Right renal cortex interstitium (tissue), 3 donors: ENCODE measurements at regions not wholly inside any gene's neighbourhood (a gene's known extent, or its start where the extent isn't known, plus 50 kb on each side); places are given as distances from the start of the nearest gene placed in this dataset.
A peak's percentile ranks its signal among the peaks of the same experiment; 100 is the strongest.
"Not testable (repeated sequence)": the region's sequence is repeated elsewhere in the genome, so short reads cannot be mapped to it uniquely, and the experiment has no call there.

Experiments used
- DNase-seq, 3 donors: peaks; one replicate each; pipeline ENCODE4 v3.0.0-alpha.2; 2013; ENCODE audit warnings: low read depth in 3 of 3, low spot score in 2 of 3

DNA sequence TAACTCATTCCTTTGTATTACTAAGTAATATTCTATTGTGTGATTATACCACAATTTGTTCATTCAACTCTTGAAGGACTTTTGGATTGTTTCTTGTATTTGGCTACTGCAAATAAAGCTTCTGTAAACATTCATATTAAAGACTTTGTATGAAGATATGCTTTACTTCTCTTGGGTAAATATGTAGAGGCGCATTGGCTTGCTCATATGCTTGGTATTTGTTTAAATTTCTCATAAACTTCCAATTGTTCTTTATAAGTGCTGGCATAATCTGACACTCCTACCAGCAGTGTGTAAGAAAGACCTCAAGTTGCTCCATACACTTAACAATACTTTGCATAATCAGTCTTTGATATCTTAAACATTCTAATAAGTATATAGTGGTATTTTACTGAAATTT, 792.8 kb upstream of the LRRTM1 start:
- no peak for DNase-seq

DNA sequence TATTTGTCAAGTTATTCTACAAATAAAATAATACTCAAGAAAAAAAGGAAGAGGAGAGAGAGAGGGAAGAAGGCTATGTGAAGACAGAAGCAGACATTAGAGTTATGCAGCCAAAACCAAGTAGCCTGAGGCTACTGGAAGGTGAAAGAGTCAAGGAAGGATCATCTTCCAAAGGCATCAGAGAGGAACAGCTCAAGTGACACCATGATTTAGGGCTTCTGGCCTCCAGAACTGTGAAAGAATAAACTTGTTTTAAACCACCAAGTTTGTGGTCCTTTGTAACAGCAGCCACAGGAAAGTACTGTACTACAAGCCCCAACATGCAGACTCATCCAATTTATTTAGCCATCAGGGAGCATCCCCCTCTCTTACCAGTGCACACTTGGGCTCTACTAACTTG, 788.5 kb upstream of the LRRTM1 start:
- peak in 1 of 3 donors; percentile 1 for DNase-seq

DNA sequence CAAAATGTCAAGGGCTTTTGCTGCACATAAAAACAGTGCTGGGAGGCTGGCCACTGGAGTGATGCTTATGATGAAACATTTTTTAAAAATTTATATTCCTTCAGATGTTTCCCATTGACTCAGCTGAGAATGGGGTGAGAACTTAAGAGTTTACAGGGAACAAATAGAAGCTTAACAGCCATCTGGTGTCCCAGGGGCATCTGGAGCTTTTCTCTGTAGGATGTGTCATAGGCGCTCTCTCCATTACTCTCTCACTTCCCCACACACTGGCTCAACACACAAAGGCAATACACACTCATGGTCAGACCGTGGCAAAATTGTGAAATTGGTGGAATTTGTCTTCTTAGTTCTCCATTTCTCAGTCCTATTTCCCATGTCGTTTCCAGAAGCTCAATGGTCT, 783.1 kb upstream of the LRRTM1 start:
- DNase-seq, result no peak

DNA sequence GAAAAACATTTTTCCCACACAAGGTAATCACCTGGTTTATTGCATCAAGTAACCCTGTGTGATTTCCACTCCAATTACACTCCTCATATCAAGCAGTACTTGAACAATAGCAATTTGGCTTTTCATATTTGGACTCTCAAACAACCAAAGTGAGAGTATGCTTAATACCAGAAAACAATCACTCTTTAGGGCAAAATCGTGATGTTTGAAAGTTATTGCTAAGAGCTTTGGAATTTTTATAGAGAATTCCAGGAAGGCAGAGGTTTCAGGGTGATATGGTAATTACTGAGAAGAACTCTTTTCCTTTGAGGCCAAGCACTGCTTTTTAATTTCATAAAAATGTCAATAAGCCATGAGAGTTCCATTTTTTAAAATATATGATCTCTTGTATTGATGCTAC, 779.5 kb upstream of the LRRTM1 start:
- no peak for DNase-seq

DNA sequence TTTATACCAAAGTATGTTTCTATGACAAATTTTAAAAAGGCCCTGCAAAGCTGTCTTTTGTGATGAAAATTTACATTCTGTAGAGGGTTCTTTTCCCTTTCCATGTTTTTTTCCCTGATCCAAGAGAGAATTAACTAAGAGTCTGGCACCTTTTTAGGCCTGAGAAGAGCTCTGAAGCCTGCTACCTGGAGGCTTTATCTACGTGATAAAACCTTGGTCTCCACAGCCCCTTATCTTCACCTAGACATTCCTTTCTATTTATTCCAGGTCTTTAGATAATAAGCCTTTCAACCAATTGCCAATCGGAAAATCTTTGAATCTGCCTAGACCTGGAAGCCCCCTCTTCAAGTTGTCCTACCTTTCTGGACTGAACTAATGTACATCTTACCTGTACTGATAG, 774.1 kb upstream of the LRRTM1 start:
- no peak for DNase-seq

DNA sequence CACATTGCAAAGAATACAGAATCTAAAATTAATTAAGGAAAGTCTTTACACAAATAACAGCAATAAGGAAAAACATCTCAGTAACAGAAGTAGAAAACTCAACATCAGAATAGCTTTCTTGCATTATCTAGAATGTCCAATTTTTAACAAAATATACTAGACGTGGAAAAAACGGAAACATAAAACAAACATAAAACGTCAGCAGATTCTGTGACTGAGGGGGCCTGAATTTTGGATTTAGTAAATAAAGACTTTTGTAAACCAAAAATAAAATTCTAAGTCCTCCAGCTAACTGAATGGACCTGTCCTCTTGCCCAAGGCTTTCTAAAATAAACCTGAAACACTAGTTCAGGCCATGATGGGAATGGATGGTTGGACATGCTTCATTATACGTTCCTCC, 773.5 kb upstream of the LRRTM1 start:
- DNase-seq, result no peak

DNA sequence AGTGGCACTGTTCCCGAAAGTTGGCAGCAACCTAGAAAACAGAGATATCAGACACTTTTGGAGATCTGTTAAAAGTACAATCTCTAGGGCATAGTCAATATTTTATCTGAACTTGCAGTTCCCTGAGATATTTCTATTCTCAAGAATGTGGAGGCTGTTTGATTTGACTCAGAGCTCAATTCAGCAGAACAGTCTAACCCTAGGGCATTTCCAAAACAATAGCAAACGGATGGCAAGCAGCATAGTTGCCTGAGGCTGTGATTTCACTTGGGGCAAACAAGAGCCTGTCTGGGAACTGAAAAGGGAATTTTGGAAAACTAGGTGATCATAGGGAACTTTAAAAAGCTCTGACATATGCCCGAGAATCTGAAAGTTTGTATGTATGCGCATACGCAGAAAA, 772.8 kb upstream of the LRRTM1 start:
- no peak for DNase-seq

DNA sequence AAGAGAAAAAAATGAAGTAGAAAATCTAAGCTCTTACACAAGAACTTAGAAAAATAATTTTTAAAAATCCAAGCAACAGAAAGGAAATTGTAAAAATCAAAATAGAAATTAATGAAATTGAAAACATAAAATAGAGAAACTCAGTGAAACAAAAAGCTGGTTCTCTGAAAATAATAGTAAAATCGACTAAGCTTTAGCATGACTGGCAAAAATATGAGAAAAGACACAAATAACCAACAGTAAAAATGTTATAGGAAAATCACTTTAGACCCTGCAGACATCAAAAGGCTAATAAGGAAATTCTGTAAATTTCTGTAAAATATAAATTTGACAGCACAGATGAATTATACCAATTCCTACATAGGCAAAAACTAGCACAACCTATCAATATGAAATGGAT, 768.9 kb upstream of the LRRTM1 start:
- no peak for DNase-seq

DNA sequence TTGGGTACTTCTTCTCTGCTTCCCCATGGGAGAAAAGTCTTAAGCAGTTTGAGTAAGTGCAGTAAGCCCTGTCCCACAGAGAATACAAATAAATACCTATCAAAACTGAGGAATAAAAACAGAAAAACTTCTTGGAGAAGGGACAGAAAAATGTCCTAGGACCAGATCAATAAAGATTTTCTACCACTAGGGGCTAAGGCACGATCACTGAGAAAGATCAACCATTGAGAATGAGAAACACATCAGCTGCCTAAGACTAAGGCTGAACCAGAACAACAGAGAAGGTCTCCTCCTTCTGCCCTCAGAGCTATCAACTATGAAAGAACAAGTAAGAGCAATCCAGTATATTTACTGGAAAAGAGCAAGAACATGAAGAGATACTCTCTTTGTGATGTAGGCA, 763.6 kb upstream of the LRRTM1 start:
- no peak for DNase-seq

DNA sequence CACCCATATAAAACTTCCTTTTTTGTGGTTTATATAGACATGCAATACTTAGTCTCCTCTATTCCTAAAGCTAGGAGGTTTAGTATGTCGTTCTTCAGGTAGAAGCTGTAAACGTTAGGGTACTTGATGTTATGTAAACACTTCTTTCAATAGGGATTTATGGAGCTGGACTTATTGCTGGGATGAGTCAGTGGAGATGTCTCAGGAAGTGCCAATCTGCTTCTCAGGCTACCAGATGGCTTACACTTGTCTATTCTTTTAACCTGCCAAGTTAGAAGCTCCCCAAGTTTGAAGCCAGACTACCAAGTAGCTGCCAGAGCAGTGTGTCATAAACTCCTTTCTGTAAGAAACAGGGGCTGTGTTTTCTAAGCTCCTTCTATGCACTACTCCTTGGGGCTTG, 756.5 kb upstream of the LRRTM1 start:
- no peak for DNase-seq

DNA sequence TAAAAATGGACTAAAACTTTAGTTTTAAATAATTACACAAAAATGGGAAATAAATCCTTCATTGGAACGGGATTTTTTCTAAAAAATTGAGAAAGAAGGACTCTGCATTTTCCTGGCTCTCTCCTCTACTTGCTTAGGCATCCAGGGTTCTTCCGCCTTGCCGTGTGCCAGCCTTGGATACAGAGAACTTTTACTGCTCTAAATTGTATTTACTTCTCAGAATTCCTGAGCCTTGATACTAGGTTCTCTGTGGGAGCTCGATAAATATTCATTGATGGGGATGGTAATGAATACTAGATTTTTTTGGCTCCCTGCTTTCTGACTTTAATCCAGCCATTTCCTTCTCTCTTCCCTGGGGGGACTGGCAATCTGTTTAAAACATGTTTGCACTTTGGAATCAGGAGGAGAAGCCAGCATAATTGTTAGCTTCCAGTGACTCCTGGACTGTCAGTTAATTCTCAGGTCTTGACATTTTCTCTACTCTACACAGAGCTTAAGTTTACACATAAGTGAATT, 746.1 kb upstream of the LRRTM1 start:
- peak in 1 of 3 donors; percentile 1 for DNase-seq

DNA sequence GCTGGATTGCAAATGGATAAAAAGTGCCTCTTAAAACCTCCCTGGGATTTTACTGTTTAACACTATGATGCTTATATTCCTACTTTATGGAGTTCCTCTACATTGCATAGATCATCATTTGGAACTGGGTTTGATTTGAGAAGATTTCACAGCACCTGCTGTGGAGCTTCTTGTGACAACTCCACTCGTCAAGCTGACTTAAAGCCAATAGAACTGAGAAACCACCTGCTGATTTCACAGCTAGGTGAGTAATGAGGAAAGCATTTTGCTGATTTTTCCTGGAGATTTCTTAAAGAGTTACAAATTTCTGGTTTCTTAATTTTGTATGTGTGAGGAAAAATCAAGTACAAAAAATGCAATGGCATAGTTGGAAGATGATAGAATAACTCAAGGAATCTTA, 739.1 kb upstream of the LRRTM1 start:
- no peak for DNase-seq

DNA sequence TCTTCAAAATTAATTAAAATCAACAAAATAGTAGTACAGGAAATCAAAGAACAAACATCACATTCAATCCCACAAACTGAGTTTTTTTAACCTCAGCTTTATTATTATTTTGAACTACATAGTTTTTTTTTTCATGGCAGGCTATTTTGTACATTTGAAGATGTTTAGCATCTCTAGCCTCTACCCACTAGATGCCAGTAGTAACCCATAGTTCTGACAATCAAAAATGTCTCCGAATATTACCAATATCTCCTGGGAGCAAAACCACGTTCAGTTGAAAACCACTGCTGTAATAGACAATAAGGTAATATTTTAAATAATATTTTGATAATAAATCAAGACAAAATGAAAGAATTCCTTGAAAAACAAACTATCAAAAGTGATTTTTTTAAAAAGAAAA, 702.6 kb upstream of the LRRTM1 start:
- no peak for DNase-seq

DNA sequence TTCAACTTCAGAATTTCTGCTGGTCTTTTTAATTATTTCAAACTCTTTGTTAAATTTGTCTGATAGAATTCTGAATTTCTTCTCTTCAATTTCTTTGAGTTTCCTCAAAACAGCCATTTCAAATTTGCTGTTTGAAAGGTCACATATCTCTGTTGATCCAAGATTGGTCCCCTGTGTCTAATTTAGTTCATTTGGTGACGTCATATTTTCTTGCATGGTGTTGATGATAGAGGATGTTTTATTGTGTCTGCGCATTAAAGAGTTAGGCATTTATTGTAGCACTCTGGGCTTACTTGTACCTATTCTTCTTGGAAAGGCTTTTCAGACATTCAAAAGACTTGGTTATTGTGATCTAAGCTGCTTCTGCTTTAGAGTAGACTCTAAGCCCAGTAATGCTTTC, 698.4 kb upstream of the LRRTM1 start:
- DNase-seq, result no peak

DNA sequence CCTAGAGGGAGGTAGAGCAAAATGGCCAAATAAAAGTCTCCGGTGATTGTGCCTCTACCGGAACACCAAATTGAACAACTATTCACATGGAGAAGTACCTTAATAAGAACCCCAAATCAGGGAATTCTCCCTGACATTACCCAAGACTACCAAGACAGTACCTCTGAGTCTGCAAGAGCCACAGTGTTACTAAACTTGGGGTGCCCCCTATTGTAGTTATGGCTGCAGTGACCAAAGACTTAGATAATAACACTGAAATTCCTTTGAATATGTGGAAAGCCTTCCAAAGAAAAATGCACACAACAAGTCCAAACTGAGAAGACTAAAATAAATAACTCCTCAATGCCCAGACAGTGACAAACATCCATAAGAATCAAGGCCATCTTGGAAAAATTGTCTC, 682.9 kb upstream of the LRRTM1 start:
- no peak for DNase-seq

DNA sequence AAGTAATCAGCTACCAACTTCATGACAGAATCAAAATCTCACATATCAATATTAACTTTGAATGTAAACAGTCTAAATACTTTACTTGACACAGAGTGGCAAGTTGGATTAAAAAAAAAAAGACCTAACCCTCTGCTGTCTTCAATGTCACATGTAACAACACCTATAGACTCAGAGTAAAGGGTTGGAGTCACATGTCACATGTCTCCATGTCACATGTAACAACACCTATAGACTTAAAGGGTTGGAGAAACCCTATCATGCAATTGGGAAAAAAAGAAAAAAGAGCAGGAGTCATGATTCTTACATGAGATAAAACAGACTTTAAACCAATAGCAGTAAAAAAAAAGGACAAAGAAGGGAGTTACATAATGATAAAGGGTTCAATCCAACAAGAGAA, 665.3 kb upstream of the LRRTM1 start:
- DNase-seq, result no peak

DNA sequence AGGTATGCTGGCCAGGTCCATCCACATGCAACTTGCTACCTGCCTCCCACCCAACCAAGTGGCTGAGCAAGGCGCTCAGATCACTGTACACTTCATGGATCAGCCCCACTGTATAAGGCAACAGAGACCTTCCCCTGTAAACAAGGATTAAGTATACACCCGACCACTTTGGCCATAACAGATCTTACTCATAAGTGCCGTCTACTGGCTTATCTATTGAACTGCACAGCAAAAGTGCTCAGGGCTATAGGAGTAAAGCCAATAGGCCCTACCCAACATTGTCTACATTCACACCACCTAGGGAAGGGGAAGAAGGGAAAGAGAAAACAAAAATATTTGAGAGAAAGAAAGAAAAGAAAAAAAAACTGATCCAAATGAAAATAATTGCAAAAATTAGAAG, 663.9 kb upstream of the LRRTM1 start:
- DNase-seq, result no peak

DNA sequence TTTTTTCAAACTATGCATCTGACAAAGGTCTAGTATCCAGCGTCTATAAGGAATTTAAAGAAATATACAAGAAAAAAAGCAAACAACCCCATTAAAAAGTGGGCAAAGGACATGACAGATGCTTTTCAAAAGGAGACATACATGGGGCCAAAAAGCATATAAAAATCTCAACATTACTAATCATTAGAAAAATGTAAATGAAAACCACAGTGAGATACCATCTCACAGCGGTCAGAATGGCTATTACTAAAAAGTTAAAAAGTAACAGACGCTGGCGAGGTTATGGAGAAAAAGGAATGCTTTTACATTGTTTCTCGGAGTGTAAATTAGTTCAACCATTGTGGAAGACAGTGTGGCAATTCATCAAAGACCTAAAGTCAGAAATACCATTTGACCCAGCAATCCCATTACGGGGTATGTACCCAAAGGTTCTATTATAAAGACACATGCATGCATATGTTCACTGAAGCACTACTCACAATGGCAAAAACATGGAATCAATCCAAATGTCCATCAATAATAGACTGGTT, 643.1 kb upstream of the LRRTM1 start:
- DNase-seq, result peak in 1 of 3 donors; percentile 4

DNA sequence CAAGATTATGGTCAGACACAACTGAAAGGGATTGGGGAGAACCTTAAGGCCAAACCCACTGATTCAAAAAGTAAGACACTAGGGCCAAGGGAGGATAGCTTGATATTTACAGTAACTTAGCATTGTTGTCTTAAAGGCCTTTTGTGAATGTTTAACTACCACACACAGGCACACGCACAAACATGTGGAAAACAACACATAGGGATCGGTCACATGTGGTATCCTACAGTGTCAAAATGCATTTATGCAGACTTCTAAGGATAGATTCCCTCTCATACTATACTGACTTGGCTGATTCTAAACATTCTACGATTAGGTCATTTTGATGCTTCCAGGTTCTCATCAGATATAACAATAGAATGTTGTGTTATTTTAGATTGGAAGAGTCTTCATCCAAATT, 638.9 kb upstream of the LRRTM1 start:
- DNase-seq, result no peak

DNA sequence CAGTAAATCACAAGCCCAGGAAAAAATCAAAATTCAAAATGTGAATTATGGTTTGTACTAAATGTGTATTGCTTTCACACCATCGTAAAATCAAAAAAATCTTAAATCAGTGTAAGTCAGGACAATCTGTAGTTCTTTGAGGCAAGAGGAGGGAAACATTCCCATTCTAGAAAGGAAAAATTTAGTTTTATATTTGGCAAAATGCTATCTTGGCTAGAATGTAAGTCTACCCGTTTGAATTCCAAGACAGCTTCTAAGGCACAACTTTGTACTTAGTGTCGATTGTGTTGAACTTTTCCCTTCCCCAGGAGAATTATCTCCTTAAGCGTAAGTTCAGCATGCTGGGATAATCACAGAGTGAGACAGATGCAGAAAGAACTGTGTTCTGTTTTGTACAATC, 638.2 kb upstream of the LRRTM1 start:
- DNase-seq, result no peak

DNA sequence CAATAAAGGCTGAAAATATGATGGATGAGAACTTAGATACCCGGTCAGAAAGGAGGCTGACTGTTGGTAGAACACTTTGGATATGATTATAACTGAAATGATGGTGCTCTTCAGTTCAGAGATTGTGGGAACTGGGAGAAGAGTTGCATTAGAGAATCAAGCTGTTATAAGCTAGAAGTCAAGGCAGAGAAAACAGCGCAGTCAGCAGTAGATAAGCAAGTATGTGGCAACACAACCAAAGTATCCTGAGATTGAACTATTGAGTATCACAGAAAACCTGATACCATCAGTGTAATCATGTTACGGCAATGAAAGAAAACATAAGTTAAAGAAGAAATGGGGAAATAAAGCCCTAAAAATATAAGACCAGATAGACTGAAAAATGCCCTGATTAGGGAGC, 633.9 kb upstream of the LRRTM1 start:
- DNase-seq, result no peak

DNA sequence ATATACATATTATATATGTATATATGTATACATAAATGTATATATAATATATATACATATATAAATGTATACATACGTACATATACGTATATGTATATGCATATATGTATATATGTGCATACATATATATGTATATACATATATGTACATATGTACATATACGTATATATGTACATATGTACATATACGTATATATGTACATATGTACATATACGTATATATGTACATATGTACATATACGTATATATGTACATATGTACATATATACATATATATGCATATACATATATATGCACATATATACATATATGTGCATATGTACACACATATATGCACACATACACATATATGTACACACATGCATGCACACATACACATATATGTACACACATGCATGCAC, 627.3 kb upstream of the LRRTM1 start:
- not testable (repeated sequence) for DNase-seq

DNA sequence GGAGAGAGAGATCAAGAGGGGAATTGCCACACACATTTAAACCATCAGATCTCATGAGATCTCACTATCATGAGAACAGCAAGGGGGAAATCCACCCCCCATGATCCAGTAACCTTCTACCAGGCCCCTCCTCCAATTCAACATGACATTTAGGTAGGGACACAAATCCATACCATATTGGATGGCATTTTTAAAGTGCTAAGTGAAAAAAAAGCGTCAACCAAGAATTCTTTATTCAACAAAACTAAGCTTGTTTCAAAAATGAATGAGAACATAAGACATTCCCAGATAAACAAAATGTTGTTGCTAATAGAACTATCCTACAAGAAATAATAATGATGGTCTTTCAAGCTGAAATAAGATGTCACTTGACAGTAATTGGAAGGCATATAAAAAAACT, 626.2 kb upstream of the LRRTM1 start:
- no peak for DNase-seq
